B cell (primary cell): ENCODE measurements at regions not wholly inside any gene's neighbourhood (a gene's known extent, or its start where the extent isn't known, plus 50 kb on each side); places are given as distances from the start of the nearest gene placed in this dataset.

Experiments used
- CTCF ChIP-seq: fragments of 200-600 bp; IDR thresholded peaks from one replicate; pipeline ENCODE4 v1.8.0; 2022; ENCODE audit warnings: antibody characterized with exemption, mild to moderate bottlenecking
- EZH2 ChIP-seq: IDR thresholded peaks from 2 replicates; pipeline ENCODE4 v1.6.1; 2012; ENCODE audit warnings: borderline replicate concordance, low read depth, mild to moderate bottlenecking, moderate library complexity, low read length; ENCODE audit not compliant: insufficient read depth, poor library complexity, severe bottlenecking

DNA sequence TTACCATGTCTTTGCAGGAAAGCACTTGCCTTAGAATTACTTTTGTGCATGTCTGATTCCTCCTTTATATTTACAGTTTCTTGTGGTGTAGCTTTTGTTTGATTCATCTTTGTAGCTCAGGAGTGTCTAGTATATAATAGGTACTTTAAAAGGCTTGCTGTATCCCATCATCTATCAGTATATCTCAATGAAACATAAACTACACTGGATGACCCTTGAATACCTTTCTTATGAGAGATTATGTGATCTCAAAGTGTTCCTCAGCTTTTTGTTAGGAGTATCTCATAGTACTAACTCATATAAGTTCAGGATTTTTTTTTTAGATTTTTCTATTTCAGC lies 234.8 kb downstream of the PYDC2 start:
- no peak for TF ChIP-seq CTCF
- TF ChIP-seq EZH2 = no peak
